ENCODE measurements at regions not wholly inside any gene's neighbourhood (a gene's known extent, or its start where the extent isn't known, plus 50 kb on each side); places are given as distances from the start of the nearest gene placed in this dataset.
"Not testable (repeated sequence)": the region's sequence is repeated elsewhere in the genome, so short reads cannot be mapped to it uniquely, and the experiment has no call there.

DNA sequence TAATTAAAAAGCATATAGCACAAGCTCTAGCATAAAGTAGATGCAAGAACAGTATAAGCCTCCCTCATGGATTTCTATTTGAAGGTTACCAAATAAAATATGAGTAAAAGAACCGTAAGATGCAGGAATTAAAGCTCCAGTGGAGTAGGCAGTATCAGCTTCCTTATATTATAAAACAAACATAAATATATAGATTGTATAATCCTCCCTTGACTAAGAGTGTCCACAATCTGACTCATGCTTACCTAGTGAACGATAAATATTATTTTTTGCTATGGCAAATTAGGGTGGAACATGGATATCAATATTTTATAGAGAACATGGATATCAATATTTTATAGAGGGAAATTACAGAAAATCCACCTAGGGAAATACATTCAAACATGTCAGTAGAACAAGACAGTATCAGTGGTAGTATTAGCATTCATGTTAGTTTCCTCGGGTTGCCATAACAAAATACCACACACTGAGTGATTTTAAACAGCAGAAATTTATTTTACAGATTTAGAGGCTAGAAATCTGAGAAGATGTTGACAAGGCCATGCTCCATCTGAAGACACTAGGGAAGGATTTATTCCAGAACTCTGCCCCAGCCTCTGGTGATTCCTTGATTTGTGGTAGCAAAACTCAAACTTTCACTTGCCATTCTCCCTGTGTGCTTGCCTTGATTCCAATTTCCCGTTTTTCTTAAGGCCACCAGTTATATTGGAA lies 1521.3 kb downstream of the SI start:
- no peak for DNase-seq (ENCODE audit: low spot score)
- in situ Hi-C loops (cut with MboI; ENCODE audit: low pct_unique_long_range_greater_than_20kb, low sequenced_read_pairs, unreplicated experiment), result no loop called here
- TF ChIP-seq, protein P1, sequence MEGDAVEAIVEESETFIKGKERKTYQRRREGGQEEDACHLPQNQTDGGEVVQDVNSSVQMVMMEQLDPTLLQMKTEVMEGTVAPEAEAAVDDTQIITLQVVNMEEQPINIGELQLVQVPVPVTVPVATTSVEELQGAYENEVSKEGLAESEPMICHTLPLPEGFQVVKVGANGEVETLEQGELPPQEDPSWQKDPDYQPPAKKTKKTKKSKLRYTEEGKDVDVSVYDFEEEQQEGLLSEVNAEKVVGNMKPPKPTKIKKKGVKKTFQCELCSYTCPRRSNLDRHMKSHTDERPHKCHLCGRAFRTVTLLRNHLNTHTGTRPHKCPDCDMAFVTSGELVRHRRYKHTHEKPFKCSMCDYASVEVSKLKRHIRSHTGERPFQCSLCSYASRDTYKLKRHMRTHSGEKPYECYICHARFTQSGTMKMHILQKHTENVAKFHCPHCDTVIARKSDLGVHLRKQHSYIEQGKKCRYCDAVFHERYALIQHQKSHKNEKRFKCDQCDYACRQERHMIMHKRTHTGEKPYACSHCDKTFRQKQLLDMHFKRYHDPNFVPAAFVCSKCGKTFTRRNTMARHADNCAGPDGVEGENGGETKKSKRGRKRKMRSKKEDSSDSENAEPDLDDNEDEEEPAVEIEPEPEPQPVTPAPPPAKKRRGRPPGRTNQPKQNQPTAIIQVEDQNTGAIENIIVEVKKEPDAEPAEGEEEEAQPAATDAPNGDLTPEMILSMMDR (IDR thresholded peaks at IDR 0.05; ENCODE audit: extremely low read depth, insufficient read depth, missing control alignments), result no peak

DNA sequence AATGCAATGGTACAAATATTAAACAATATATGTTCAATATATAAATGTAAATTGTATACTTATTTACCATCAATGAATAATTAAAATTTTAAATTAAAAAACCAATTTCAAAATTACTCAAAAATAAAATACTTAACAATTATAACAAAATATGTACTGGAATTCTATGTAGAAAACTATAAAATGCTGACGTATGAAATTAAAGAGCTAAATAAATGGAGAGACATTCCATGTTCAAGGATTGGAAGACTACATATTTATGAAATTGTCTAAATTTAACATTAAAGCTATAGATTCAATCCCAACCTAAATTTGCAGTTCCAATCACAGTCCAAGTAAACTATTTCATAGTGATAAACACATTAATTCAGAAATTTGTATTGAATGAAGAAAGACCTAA lies 1522.4 kb downstream of the SI start:
- DNase-seq (ENCODE audit: low spot score), result no peak
- in situ Hi-C loops (cut with MboI; ENCODE audit: low pct_unique_long_range_greater_than_20kb, low sequenced_read_pairs, unreplicated experiment), result no loop called here
- TF ChIP-seq, protein P1 (IDR thresholded peaks at IDR 0.05; ENCODE audit: extremely low read depth, insufficient read depth, missing control alignments), result no peak

DNA sequence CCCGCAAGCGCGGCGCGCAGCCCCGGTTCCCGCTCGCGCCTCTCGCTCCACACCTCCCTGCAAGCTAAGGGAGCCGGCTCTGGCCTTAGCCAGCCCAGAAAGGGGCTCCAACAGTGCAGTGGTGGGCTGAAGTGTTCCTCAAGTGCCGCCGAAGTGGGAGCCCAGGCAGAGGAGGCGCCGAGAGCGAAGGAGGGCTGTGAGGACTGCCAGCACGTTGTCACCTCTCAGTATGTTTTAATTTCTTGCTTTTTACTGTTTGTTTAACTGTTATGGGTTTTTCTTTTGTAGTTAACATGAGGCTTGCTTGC lies 1525.7 kb downstream of the SI start:
- no peak for DNase-seq (ENCODE audit: low spot score)
- TF ChIP-seq, protein P1 (IDR thresholded peaks at IDR 0.05; ENCODE audit: extremely low read depth, insufficient read depth, missing control alignments), result no peak
- in situ Hi-C loops (cut with MboI; ENCODE audit: low pct_unique_long_range_greater_than_20kb, low sequenced_read_pairs, unreplicated experiment), result no loop called here

DNA sequence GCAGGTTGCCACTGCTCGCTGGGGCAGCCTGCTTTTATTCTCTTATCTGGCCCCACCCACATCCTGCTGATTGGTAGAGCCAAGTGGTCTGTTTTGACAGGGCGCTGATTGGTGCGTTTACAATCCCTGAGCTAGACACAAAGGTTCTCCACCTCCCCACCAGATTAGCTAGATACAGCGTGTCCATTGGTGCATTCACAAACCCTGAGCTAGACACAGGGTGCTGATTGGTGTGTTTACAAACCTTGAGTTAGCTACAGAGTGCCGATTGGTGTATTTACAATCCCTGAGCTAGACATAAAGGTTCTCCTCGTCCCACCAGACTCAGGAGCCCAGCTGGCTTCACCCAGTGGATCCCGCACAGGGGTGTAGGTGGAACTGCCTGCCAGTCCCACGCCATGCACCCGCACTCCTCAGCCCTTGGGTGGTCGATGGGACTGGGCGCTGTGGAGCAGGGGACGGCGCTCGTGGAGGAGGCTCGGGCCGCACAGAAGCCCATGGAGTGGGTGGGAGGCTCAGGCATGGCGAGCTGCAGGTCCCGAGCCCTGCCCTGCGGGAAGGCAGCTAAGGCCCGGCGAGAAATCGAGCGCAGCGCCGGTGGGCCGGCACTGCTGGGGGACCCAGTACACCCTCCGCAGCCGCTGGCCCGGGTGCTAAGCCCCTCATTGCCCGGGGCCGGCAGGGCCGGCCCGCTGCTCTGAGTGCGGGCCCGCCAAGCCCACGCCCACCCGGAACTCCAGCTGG lies 1526.2 kb downstream of the SI start:
- in situ Hi-C loops (cut with MboI; ENCODE audit: low pct_unique_long_range_greater_than_20kb, low sequenced_read_pairs, unreplicated experiment); DNase-seq (ENCODE audit: low spot score): not testable (repeated sequence)

DNA sequence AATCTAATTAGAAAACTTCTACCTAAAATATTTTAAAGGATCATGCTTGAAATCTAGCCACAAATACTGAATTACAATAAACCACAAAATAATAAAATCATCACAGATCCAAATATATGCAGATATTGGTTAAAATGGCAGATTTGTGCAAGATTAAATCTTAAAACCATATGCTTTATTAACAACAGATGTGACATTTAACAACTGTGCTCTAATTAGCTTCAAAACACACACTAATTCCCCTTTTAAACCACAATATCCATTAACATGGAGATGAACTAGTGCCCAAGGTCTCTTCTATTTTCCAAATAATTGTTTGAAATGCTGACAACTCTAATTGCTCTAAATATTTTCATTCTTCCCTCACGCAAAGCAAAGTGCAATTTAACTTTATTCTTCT lies 1530.3 kb downstream of the SI start:
- TF ChIP-seq, protein P1 (IDR thresholded peaks at IDR 0.05; ENCODE audit: extremely low read depth, insufficient read depth, missing control alignments), result no peak
- no peak for DNase-seq (ENCODE audit: low spot score)
- in situ Hi-C loops (cut with MboI; ENCODE audit: low pct_unique_long_range_greater_than_20kb, low sequenced_read_pairs, unreplicated experiment), result no loop called here

DNA sequence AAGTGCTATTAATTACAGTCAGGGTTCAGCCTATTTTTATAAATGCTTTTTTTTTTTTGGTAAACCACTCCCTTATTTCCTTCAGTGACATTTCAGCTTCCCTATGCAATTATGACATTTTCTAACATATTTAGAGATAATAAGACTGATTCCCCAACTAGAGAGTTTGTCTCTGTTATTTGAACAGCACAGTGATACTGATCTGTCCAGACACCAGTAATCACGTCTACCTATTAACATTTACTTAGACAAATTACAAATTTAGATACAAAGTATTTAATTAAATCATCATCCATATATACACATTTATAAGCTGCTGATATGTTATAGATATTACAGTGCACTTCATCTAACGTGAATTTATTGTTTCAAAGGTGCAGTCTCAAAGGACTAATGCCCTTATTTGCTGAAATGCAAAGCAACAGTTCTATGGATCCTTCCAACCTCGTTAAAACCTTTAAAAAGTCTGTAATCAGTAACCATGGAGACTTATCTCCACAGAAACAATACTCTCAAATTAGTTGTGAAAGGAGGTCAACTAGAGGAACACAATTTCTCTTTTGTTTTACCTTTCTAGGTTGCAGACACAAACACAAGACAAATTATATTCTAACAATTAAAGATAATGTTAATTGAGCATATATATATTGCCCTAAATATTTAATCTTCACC lies 1531.1 kb downstream of the SI start:
- TF ChIP-seq, protein P1 (IDR thresholded peaks at IDR 0.05; ENCODE audit: extremely low read depth, insufficient read depth, missing control alignments), result no peak
- DNase-seq (ENCODE audit: low spot score), result no peak
- in situ Hi-C loops (cut with MboI; ENCODE audit: low pct_unique_long_range_greater_than_20kb, low sequenced_read_pairs, unreplicated experiment), result no loop called here

DNA sequence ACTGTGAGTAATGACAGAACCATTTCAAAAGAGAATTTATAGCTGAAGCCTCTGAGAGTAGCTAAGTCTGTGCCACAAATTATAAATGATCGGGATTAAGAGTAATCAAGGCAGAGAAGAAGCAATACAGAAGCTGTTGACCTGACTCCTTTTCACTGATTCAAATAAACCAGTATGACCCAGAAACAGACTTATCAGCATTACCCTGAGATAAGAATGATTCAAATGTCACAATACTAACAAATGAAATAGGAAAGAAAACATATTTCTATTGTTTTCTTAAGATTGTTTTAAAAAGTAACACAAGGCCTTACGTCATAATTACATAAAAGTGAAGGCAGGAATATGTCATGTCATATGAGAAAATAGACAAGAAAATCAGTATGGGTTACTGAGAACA lies 1534.6 kb downstream of the SI start:
- TF ChIP-seq, protein P1 (IDR thresholded peaks at IDR 0.05; ENCODE audit: extremely low read depth, insufficient read depth, missing control alignments), result no peak
- DNase-seq (ENCODE audit: low spot score), result no peak
- in situ Hi-C loops (cut with MboI; ENCODE audit: low pct_unique_long_range_greater_than_20kb, low sequenced_read_pairs, unreplicated experiment), result no loop called here

Measured in GM13977 (cell line).